Neural cell (in vitro differentiated cells): ENCODE measurements at regions not wholly inside any gene's neighbourhood (a gene's known extent, or its start where the extent isn't known, plus 50 kb on each side); places are given as distances from the start of the nearest gene placed in this dataset.

Experiments used
- EP300 ChIP-seq: fragments of 450-650 bp; conservative IDR thresholded peaks from 2 replicates; pipeline ENCODE4 v1.6.1; 2014; ENCODE audit warnings: antibody characterized with exemption, mild to moderate bottlenecking, moderate library complexity; ENCODE audit not compliant: poor library complexity, severe bottlenecking
- EZH2 ChIP-seq: fragments of 200-600, 300-800 bp; shearing (Covaris generic), sonication (generic); IDR thresholded peaks from 2 replicates; pipeline ENCODE4 v1.6.1; 2014; ENCODE audit warnings: antibody characterized with exemption, low read length, borderline replicate concordance, mild to moderate bottlenecking; ENCODE audit not compliant: insufficient read depth, poor library complexity, severe bottlenecking
- MXI1 ChIP-seq: fragments of 450-650 bp; conservative IDR thresholded peaks from 2 replicates; pipeline ENCODE4 v1.6.1; 2014; ENCODE audit warnings: antibody characterized with exemption, mild to moderate bottlenecking; ENCODE audit not compliant: poor library complexity, severe bottlenecking
- POLR2AphosphoS5 ChIP-seq: IDR thresholded peaks from 2 replicates; pipeline ENCODE4 v1.6.1; 2012
- RAD21 ChIP-seq: fragments of 450-650 bp; conservative IDR thresholded peaks from 2 replicates; pipeline ENCODE4 v1.6.1; 2014; ENCODE audit warnings: antibody characterized with exemption, mild to moderate bottlenecking, moderate library complexity
- TAF1 ChIP-seq: IDR thresholded peaks from 2 replicates; pipeline ENCODE4 v1.6.1; 2012; ENCODE audit warnings: low read depth
- TF ChIP-seq, protein P1 (sequence below): fragments of 450-650 bp; IDR thresholded peaks from 2 replicates; pipeline ENCODE4 v1.5.1; 2014; ENCODE audit warnings: antibody characterized with exemption, mild to moderate bottlenecking, moderate library complexity; ENCODE audit not compliant: poor library complexity, severe bottlenecking
- TF ChIP-seq, protein P2 (sequence below): IDR thresholded peaks from 2 replicates; pipeline ENCODE4 v1.6.1; 2012; ENCODE audit warnings: borderline replicate concordance

DNA sequence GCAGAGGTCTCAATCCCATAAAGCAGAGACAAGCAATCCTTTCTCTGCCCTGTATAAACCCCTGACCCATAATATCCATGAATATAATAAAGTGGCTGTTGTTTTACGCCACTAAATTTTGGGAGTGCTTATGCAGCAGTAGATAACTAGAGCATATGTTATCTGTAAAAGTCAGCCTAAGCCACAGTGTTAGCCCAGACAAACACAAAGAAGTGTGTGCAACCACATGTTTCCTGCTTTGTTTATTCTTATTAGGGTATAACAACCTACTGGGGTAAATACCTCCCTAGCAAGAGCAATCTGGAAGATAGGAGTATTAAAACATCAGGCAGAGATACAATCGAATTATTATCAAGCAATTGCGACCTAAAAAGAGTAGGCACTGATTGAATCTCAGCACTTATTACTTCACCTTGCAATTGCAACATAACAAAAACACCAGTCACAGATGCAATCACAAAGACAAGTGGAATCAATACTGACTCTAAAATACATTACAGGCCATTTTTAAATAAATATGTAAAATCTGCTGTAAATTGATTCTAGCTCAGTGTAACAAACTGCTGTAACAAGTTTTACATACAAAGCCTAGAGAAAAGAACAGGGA, 94.6 kb upstream of the UBE2E2 start:
- TF ChIP-seq TAF1 (no peak), RAD21 (no peak), EP300 (no peak), MXI1 (no peak), EZH2 (no peak), POLR2AphosphoS5 (no peak)
- TF ChIP-seq, protein P1, sequence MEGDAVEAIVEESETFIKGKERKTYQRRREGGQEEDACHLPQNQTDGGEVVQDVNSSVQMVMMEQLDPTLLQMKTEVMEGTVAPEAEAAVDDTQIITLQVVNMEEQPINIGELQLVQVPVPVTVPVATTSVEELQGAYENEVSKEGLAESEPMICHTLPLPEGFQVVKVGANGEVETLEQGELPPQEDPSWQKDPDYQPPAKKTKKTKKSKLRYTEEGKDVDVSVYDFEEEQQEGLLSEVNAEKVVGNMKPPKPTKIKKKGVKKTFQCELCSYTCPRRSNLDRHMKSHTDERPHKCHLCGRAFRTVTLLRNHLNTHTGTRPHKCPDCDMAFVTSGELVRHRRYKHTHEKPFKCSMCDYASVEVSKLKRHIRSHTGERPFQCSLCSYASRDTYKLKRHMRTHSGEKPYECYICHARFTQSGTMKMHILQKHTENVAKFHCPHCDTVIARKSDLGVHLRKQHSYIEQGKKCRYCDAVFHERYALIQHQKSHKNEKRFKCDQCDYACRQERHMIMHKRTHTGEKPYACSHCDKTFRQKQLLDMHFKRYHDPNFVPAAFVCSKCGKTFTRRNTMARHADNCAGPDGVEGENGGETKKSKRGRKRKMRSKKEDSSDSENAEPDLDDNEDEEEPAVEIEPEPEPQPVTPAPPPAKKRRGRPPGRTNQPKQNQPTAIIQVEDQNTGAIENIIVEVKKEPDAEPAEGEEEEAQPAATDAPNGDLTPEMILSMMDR: no peak
- TF ChIP-seq, protein P2, sequence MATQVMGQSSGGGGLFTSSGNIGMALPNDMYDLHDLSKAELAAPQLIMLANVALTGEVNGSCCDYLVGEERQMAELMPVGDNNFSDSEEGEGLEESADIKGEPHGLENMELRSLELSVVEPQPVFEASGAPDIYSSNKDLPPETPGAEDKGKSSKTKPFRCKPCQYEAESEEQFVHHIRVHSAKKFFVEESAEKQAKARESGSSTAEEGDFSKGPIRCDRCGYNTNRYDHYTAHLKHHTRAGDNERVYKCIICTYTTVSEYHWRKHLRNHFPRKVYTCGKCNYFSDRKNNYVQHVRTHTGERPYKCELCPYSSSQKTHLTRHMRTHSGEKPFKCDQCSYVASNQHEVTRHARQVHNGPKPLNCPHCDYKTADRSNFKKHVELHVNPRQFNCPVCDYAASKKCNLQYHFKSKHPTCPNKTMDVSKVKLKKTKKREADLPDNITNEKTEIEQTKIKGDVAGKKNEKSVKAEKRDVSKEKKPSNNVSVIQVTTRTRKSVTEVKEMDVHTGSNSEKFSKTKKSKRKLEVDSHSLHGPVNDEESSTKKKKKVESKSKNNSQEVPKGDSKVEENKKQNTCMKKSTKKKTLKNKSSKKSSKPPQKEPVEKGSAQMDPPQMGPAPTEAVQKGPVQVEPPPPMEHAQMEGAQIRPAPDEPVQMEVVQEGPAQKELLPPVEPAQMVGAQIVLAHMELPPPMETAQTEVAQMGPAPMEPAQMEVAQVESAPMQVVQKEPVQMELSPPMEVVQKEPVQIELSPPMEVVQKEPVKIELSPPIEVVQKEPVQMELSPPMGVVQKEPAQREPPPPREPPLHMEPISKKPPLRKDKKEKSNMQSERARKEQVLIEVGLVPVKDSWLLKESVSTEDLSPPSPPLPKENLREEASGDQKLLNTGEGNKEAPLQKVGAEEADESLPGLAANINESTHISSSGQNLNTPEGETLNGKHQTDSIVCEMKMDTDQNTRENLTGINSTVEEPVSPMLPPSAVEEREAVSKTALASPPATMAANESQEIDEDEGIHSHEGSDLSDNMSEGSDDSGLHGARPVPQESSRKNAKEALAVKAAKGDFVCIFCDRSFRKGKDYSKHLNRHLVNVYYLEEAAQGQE: no peak
